ENCODE measurements at regions not wholly inside any gene's neighbourhood (a gene's known extent, or its start where the extent isn't known, plus 50 kb on each side); places are given as distances from the start of the nearest gene placed in this dataset.
"Not testable (repeated sequence)": the region's sequence is repeated elsewhere in the genome, so short reads cannot be mapped to it uniquely, and the experiment has no call there.

- not testable (repeated sequence) for TF ChIP-seq POLR2A (IDR thresholded peaks at IDR 0.05; ENCODE audit: low read length); GATA1 (IDR thresholded peaks at IDR 0.05; ENCODE audit: low read depth, low read length)
These were observed 127.2 kb downstream of the LAT start for GRCh38 chr16:29111901-29112680.
